ENCODE measurements at regions not wholly inside any gene's neighbourhood (a gene's known extent, or its start where the extent isn't known, plus 50 kb on each side); places are given as distances from the start of the nearest gene placed in this dataset.

DNA sequence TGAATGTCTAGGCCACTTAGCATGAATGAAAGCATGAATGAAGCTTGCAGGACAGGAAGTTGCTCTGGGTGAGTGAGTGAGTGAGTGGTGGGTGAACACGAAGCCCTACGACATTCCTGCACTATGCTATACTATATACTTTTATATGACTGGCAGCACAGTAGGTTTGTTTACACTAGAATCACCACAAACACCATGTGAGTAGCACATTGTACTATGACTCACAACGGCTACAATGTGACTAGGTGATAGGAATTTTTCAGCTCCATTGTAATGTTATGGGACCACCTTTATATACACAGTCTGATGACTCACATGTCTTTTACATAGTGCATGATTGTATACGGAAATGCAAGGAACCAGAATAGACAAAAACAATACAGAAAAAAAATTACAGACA is 1480.2 kb downstream of the AACS start:
- Histone ChIP-seq H3K9me3 (replicated peaks in 1 of 2; ENCODE audit: control insufficient read depth in 2 of 2, insufficient read depth in 1 of 2, low read depth in 1 of 2, low read length in 2 of 2) (no peaks in the 10 kb centered on the region), H2AK5ac (ENCODE audit: low read depth, low read length) (no peak overlapping the region), H2BK5ac (ENCODE audit: low read length) (no peak overlapping the region), H4K91ac (ENCODE audit: low read depth, low read length, poor library complexity) (no peak overlapping the region), H3K14ac (ENCODE audit: low read length) (no peak overlapping the region), H2AFZ (ENCODE audit: low read length) (no peak overlapping the region), H2BK12ac (ENCODE audit: low read length) (no peak overlapping the region), H3K79me1 (ENCODE audit: low read depth, low read length) (no peaks in the 10 kb centered on the region), H3K18ac (ENCODE audit: low read length) (no peak overlapping the region), H3K23ac (ENCODE audit: low read depth, low read length, poor library complexity) (no peak overlapping the region), H3K4me3 (ENCODE audit: low read length in 2 of 2) (no peak overlapping the region), H3K9ac (ENCODE audit: low read depth, low read length, poor library complexity) (no peak overlapping the region), H3K4ac (ENCODE audit: low read length) (no peak overlapping the region), H2BK15ac (ENCODE audit: low read length) (no peak overlapping the region), H3K4me2 (ENCODE audit: insufficient read depth, low read length, poor library complexity, severe bottlenecking) (no peak overlapping the region), H3K36me3 (replicated peaks in 1 of 2; ENCODE audit: control insufficient read depth in 2 of 2, insufficient read depth in 2 of 2, low read length in 2 of 2) (no peaks in the 10 kb centered on the region), H3K4me1 (ENCODE audit: control insufficient read depth in 2 of 2, insufficient read depth in 1 of 2, low read depth in 1 of 2, low read length in 2 of 2) (peaks cover 0 to 2% of the 10 kb centered on the region in 2 donors), H3K27me3 (ENCODE audit: control insufficient read depth in 3 of 3, insufficient read depth in 3 of 3, low read depth in 1 of 3, low read length in 3 of 3) (no peaks in the 10 kb centered on the region), H4K8ac (ENCODE audit: low read depth, low read length) (no peak overlapping the region), H2BK120ac (ENCODE audit: low read depth, low read length) (no peak overlapping the region), H3K27ac (replicated peaks; ENCODE audit: low read length) (no peak overlapping the region)
- DNase-seq (ENCODE audit: low spot score), result no peak
- no CpG with 5 or more reads among the region's 4 CpGs for WGBS, 2 donors (ENCODE audit: extremely low coverage in 2 of 2, insufficient read length in 2 of 2, insufficient replicate concordance in 1 of 2)

DNA sequence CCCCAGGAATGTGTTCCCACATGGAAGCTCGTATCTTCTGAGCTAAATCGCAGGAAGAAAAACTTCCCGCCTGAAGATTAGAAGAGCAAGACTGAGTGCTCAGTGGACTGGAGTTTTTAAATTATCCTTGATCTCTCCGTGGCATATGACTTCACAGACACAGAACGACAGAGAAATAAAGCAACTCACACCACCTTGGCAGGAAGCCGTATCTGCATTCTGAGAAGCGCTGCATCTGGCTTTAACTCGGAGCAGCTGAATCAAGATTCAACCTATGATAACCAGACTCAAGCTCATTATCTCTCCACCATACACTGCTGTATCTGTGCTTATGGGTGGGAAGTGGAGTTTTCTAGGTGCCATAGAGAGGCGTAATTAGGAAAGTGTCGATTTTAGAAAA is 1482.7 kb downstream of the AACS start:
- H2AK5ac ChIP-seq (ENCODE audit: low read depth, low read length), result no peak overlapping the region
- H3K18ac ChIP-seq (ENCODE audit: low read length), result no peak overlapping the region
- no peak overlapping the region for H3K9ac ChIP-seq (ENCODE audit: low read depth, low read length, poor library complexity)
- no CpG with 5 or more reads among the region's 10 CpGs for WGBS, 2 donors (ENCODE audit: extremely low coverage in 2 of 2, insufficient read length in 2 of 2, insufficient replicate concordance in 1 of 2)
- no peak overlapping the region for H3K27ac ChIP-seq (replicated peaks; ENCODE audit: low read length)
- H3K4me1 ChIP-seq (ENCODE audit: control insufficient read depth in 2 of 2, insufficient read depth in 1 of 2, low read depth in 1 of 2, low read length in 2 of 2), result peaks cover 0 to 2% of the 10 kb centered on the region in 2 donors
- H3K79me1 ChIP-seq (ENCODE audit: low read depth, low read length), result no peaks in the 10 kb centered on the region
- H2BK5ac ChIP-seq (ENCODE audit: low read length), result no peak overlapping the region
- H4K91ac ChIP-seq (ENCODE audit: low read depth, low read length, poor library complexity), result no peak overlapping the region
- no peak overlapping the region for H3K23ac ChIP-seq (ENCODE audit: low read depth, low read length, poor library complexity)
- DNase-seq (ENCODE audit: low spot score), result no peak
- H4K8ac ChIP-seq (ENCODE audit: low read depth, low read length), result no peak overlapping the region
- no peaks in the 10 kb centered on the region for H3K27me3 ChIP-seq (ENCODE audit: control insufficient read depth in 3 of 3, insufficient read depth in 3 of 3, low read depth in 1 of 3, low read length in 3 of 3)
- H2BK12ac ChIP-seq (ENCODE audit: low read length), result no peak overlapping the region
- no peak overlapping the region for H2BK15ac ChIP-seq (ENCODE audit: low read length)
- H2BK120ac ChIP-seq (ENCODE audit: low read depth, low read length), result no peak overlapping the region
- H3K36me3 ChIP-seq (replicated peaks in 1 of 2; ENCODE audit: control insufficient read depth in 2 of 2, insufficient read depth in 2 of 2, low read length in 2 of 2), result no peaks in the 10 kb centered on the region
- H3K14ac ChIP-seq (ENCODE audit: low read length), result no peak overlapping the region
- H2AFZ ChIP-seq (ENCODE audit: low read length), result no peak overlapping the region
- no peak overlapping the region for H3K4ac ChIP-seq (ENCODE audit: low read length)
- H3K9me3 ChIP-seq (replicated peaks in 1 of 2; ENCODE audit: control insufficient read depth in 2 of 2, insufficient read depth in 1 of 2, low read depth in 1 of 2, low read length in 2 of 2), result no peaks in the 10 kb centered on the region
- H3K4me3 ChIP-seq (ENCODE audit: low read length in 2 of 2), result no peak overlapping the region
- no peak overlapping the region for H3K4me2 ChIP-seq (ENCODE audit: insufficient read depth, low read length, poor library complexity, severe bottlenecking)

DNA sequence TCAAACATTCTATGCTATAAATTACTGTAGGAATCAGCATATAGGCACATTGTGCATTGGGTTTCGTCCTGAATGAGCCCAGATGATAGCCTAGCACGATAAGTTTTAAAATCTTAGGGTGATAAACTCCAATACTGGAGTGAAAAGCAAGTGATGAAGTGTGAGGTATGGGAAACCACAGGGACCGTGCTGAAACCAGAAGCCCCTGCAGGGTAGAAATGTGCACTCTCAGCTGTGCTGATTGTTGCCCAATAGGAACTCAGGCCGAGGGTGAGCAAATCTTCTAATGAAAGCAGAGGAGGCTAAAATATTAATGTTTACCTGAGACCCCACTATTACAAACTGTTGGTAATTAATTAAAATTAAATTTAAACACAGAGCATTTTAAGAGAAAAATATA is 1486.6 kb downstream of the AACS start:
- WGBS, 2 donors (ENCODE audit: extremely low coverage in 2 of 2, insufficient read length in 2 of 2, insufficient replicate concordance in 1 of 2), result no CpG with 5 or more reads among the region's 4 CpGs
- H3K36me3 ChIP-seq (replicated peaks in 1 of 2; ENCODE audit: control insufficient read depth in 2 of 2, insufficient read depth in 2 of 2, low read length in 2 of 2), result no peaks in the 10 kb centered on the region

DNA sequence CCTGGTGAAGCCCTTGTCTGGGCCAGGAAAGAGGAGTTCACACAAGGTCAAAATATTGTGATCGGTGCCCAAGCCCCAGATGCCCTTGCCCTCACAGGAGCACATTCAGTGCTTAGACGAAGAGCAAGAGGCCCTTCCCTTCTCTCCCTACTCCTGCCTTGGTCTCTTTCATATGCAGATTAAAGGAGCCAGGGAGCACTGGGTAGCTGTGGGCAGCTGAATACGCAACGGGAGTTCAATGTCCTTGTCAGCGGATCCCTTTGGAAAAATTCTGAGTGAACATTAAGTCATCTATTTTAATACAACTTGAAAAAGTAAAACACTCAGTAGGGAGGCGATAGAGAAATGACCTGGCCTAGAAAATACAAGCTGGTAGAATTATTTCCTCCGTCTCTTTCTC is 1489.4 kb downstream of the AACS start:
- H3K4ac ChIP-seq (ENCODE audit: low read length), result no peak overlapping the region
- no peak overlapping the region for H4K91ac ChIP-seq (ENCODE audit: low read depth, low read length, poor library complexity)
- no peaks in the 10 kb centered on the region for H3K27me3 ChIP-seq (ENCODE audit: control insufficient read depth in 3 of 3, insufficient read depth in 3 of 3, low read depth in 1 of 3, low read length in 3 of 3)
- no peak overlapping the region for H3K18ac ChIP-seq (ENCODE audit: low read length)
- no peak overlapping the region for H3K4me3 ChIP-seq (ENCODE audit: low read length in 2 of 2)
- DNase-seq (ENCODE audit: low spot score), result no peak
- H2BK15ac ChIP-seq (ENCODE audit: low read length), result no peak overlapping the region
- WGBS, 2 donors (ENCODE audit: extremely low coverage in 2 of 2, insufficient read length in 2 of 2, insufficient replicate concordance in 1 of 2), result no CpG with 5 or more reads among the region's 7 CpGs
- H2AFZ ChIP-seq (ENCODE audit: low read length), result no peak overlapping the region
- no peaks in the 10 kb centered on the region for H3K36me3 ChIP-seq (replicated peaks in 1 of 2; ENCODE audit: control insufficient read depth in 2 of 2, insufficient read depth in 2 of 2, low read length in 2 of 2)
- H2AK5ac ChIP-seq (ENCODE audit: low read depth, low read length), result no peak overlapping the region
- no peaks in the 10 kb centered on the region for H3K79me1 ChIP-seq (ENCODE audit: low read depth, low read length)
- H3K23ac ChIP-seq (ENCODE audit: low read depth, low read length, poor library complexity), result no peak overlapping the region
- no peak overlapping the region for H3K9ac ChIP-seq (ENCODE audit: low read depth, low read length, poor library complexity)
- H4K8ac ChIP-seq (ENCODE audit: low read depth, low read length), result no peak overlapping the region
- H3K9me3 ChIP-seq (replicated peaks in 1 of 2; ENCODE audit: control insufficient read depth in 2 of 2, insufficient read depth in 1 of 2, low read depth in 1 of 2, low read length in 2 of 2), result no peaks in the 10 kb centered on the region
- H2BK12ac ChIP-seq (ENCODE audit: low read length), result no peak overlapping the region
- no peak overlapping the region for H2BK120ac ChIP-seq (ENCODE audit: low read depth, low read length)
- H3K27ac ChIP-seq (replicated peaks; ENCODE audit: low read length), result no peak overlapping the region
- H3K14ac ChIP-seq (ENCODE audit: low read length), result no peak overlapping the region
- H3K4me2 ChIP-seq (ENCODE audit: insufficient read depth, low read length, poor library complexity, severe bottlenecking), result no peak overlapping the region
- peaks cover 0 to 2% of the 10 kb centered on the region in 2 donors for H3K4me1 ChIP-seq (ENCODE audit: control insufficient read depth in 2 of 2, insufficient read depth in 1 of 2, low read depth in 1 of 2, low read length in 2 of 2)
- H2BK5ac ChIP-seq (ENCODE audit: low read length), result no peak overlapping the region

More for the DNA sequence above, 1486.6 kb downstream of the AACS start:
- H3K9ac ChIP-seq (ENCODE audit: low read depth, low read length, poor library complexity), result no peak overlapping the region
- H3K4me1 ChIP-seq (ENCODE audit: control insufficient read depth in 2 of 2, insufficient read depth in 1 of 2, low read depth in 1 of 2, low read length in 2 of 2), result peaks cover 0 to 2% of the 10 kb centered on the region in 2 donors
- no peak overlapping the region for H3K4me3 ChIP-seq (ENCODE audit: low read length in 2 of 2)
- no peak overlapping the region for H3K23ac ChIP-seq (ENCODE audit: low read depth, low read length, poor library complexity)
- H2AFZ ChIP-seq (ENCODE audit: low read length), result no peak overlapping the region
- H3K18ac ChIP-seq (ENCODE audit: low read length), result no peak overlapping the region
- H3K4me2 ChIP-seq (ENCODE audit: insufficient read depth, low read length, poor library complexity, severe bottlenecking), result no peak overlapping the region
- no peak overlapping the region for H3K27ac ChIP-seq (replicated peaks; ENCODE audit: low read length)
- H4K91ac ChIP-seq (ENCODE audit: low read depth, low read length, poor library complexity), result no peak overlapping the region
- H3K14ac ChIP-seq (ENCODE audit: low read length), result no peak overlapping the region
- no peaks in the 10 kb centered on the region for H3K79me1 ChIP-seq (ENCODE audit: low read depth, low read length)
- no peak for DNase-seq (ENCODE audit: low spot score)
- no peaks in the 10 kb centered on the region for H3K9me3 ChIP-seq (replicated peaks in 1 of 2; ENCODE audit: control insufficient read depth in 2 of 2, insufficient read depth in 1 of 2, low read depth in 1 of 2, low read length in 2 of 2)
- no peak overlapping the region for H2BK15ac ChIP-seq (ENCODE audit: low read length)
- H2BK5ac ChIP-seq (ENCODE audit: low read length), result no peak overlapping the region
- H2BK120ac ChIP-seq (ENCODE audit: low read depth, low read length), result no peak overlapping the region
- no peak overlapping the region for H2AK5ac ChIP-seq (ENCODE audit: low read depth, low read length)
- H4K8ac ChIP-seq (ENCODE audit: low read depth, low read length), result no peak overlapping the region
- no peaks in the 10 kb centered on the region for H3K27me3 ChIP-seq (ENCODE audit: control insufficient read depth in 3 of 3, insufficient read depth in 3 of 3, low read depth in 1 of 3, low read length in 3 of 3)
- H2BK12ac ChIP-seq (ENCODE audit: low read length), result no peak overlapping the region
- no peak overlapping the region for H3K4ac ChIP-seq (ENCODE audit: low read length)
